SK-N-SH (cell line): ENCODE measurements at regions not wholly inside any gene's neighbourhood (a gene's known extent, or its start where the extent isn't known, plus 50 kb on each side); places are given as distances from the start of the nearest gene placed in this dataset.
A peak's percentile ranks its signal among the peaks of the same experiment; 100 is the strongest.

ENCODE experiments used
- CTCF ChIA-PET: fragments of 300-600, 350-600 bp; formaldehyde crosslinking; extraction: SDS; loops from one replicate; lab custom pipeline; 2021; lab: Yijun Ruan, JAX
- POLR2A ChIA-PET: fragments of 350-600 bp; sonication (Branson Sonifier 250); formaldehyde crosslinking; extraction: SDS; loops from one replicate; lab custom pipeline; 2020; ENCODE audit warnings: antibody characterized with exemption, inconsistent platforms; lab: Yijun Ruan, JAX
- DNase-seq: peaks from one replicate; pipeline ENCODE4 v3.0.0; 2012
- H2AFZ ChIP-seq: fragments of 200-600 bp; sonication (generic); 2 replicates; pipeline ENCODE4 v1.8.1; 2016; ENCODE audit warnings: antibody characterized with exemption, mild to moderate bottlenecking, low read depth
- H3F3A ChIP-seq: fragments of 200-600 bp; sonication (generic); replicated peaks from 2 replicates; pipeline ENCODE3; 2016; ENCODE audit warnings: antibody characterized with exemption, mild to moderate bottlenecking; ENCODE audit not compliant: insufficient read depth
- H3K27ac ChIP-seq, 2 experiments: fragments of 200-500 bp in 1 of 2; fragments of 200-600 bp in 1 of 2; sonication (Bioruptor generic) in 1 of 2; sonication (generic), shearing (Covaris generic) in 1 of 2; 2 replicates each; pipeline versions ENCODE4 v1.5.1 to v1.6.1; 2014 to 2016; ENCODE audit warnings: low read depth in 2 of 2, inconsistent platforms in 1 of 2, low read length in 1 of 2, mild to moderate bottlenecking in 1 of 2, mixed read lengths in 1 of 2
- H3K27me3 ChIP-seq: fragments of 200-600 bp; sonication (generic), shearing (Covaris generic); 2 replicates; pipeline ENCODE4 v1.6.1; 2016; ENCODE audit warnings: mixed run types; ENCODE audit not compliant: insufficient read depth
- H3K36me3 ChIP-seq, 2 experiments: fragments of 200-500 bp in 1 of 2; fragments of 200-600 bp in 1 of 2; sonication (Bioruptor generic) in 1 of 2; sonication (generic) in 1 of 2; replicated peaks in 1 of 2; 2 replicates each; pipeline versions ENCODE3 to v1.5.1; 2014 to 2016; ENCODE audit warnings: low read length in 1 of 2, mild to moderate bottlenecking in 1 of 2; ENCODE audit not compliant: insufficient read depth in 2 of 2, control insufficient read depth in 1 of 2
- H3K4me1 ChIP-seq, 2 experiments: fragments of 200-500 bp in 1 of 2; fragments of 200-600 bp in 1 of 2; sonication (Bioruptor generic) in 1 of 2; sonication (generic), shearing (Covaris generic) in 1 of 2; 2 replicates each; pipeline versions ENCODE4 v1.5.1 to v1.6.1; 2014 to 2016; ENCODE audit warnings: low read depth in 1 of 2, low read length in 1 of 2, mixed run types in 1 of 2; ENCODE audit not compliant: insufficient read depth in 2 of 2, control insufficient read depth in 1 of 2
- H3K4me2 ChIP-seq: fragments of 200-600 bp; sonication (generic), shearing (Covaris generic); 2 replicates; pipeline ENCODE4 v1.6.1; 2017; ENCODE audit warnings: mixed run types
- H3K4me3 ChIP-seq, 2 experiments: fragments of 200-500 bp in 1 of 2; fragments of 200-600 bp in 1 of 2; sonication (Bioruptor generic) in 1 of 2; sonication (generic), shearing (Covaris generic) in 1 of 2; 2 replicates each; pipeline versions ENCODE4 v1.5.1 to v1.8.1; 2014 to 2016; ENCODE audit warnings: low read depth in 2 of 2, inconsistent platforms in 1 of 2, low read length in 1 of 2, mild to moderate bottlenecking in 1 of 2, mixed read lengths in 1 of 2, moderate library complexity in 1 of 2
- H3K79me2 ChIP-seq: fragments of 200-600 bp; sonication (generic); 2 replicates; pipeline ENCODE4 v1.8.1; 2017; ENCODE audit warnings: mild to moderate bottlenecking; ENCODE audit not compliant: insufficient read depth
- H3K9ac ChIP-seq: fragments of 200-600 bp; sonication (generic); 2 replicates; pipeline ENCODE4 v1.6.1; 2017; ENCODE audit warnings: mixed run types
- H3K9me2 ChIP-seq: fragments of 200-600 bp; sonication (generic); 2 replicates; pipeline ENCODE4 v1.6.1; 2017; ENCODE audit warnings: mixed run types
- H3K9me3 ChIP-seq: fragments of 200-600 bp; sonication (generic); 2 replicates; pipeline ENCODE4 v1.6.1; 2017; ENCODE audit warnings: mixed run types, mild to moderate bottlenecking, moderate library complexity
- H4K20me1 ChIP-seq: fragments of 200-600 bp; sonication (generic); 2 replicates; pipeline ENCODE4 v1.6.1; 2017; ENCODE audit warnings: mild to moderate bottlenecking, mixed run types; ENCODE audit not compliant: insufficient read depth
- ELF1 ChIP-seq: IDR thresholded peaks from 2 replicates; pipeline ENCODE4 v1.4.0; 2012
- EP300 ChIP-seq, 2 experiments: IDR thresholded peaks; 2 replicates each; pipeline versions ENCODE4 v1.4.0 to v1.6.1; 2012; ENCODE audit warnings: borderline replicate concordance in 1 of 2, low read depth in 1 of 2, low read length in 1 of 2
- FOXJ3 ChIP-seq: sonication (generic); formaldehyde crosslinking; IDR thresholded peaks from 2 replicates; pipeline ENCODE4 v1.5.1; 2020; ENCODE audit warnings: mild to moderate bottlenecking, missing genetic modification reagents
- MAX ChIP-seq: IDR thresholded peaks from 2 replicates; pipeline ENCODE4 v1.4.0; 2012; ENCODE audit warnings: low read depth
- MXI1 ChIP-seq: IDR thresholded peaks from 2 replicates; pipeline ENCODE4 v1.6.1; 2012; ENCODE audit warnings: mild to moderate bottlenecking, low read depth, low read length, improper control_type of control experiment
- NRF1 ChIP-seq: IDR thresholded peaks from 2 replicates; pipeline ENCODE4 v1.6.1; 2012; ENCODE audit warnings: low read depth, mild to moderate bottlenecking, low read length
- PBX3 ChIP-seq: IDR thresholded peaks from 2 replicates; pipeline ENCODE4; 2012
- RAD21 ChIP-seq: IDR thresholded peaks from 2 replicates; pipeline ENCODE4 v1.6.1; 2012; ENCODE audit warnings: mild to moderate bottlenecking, low read length
- RFX5 ChIP-seq: IDR thresholded peaks from 2 replicates; pipeline ENCODE4 v1.6.1; 2012; ENCODE audit warnings: mild to moderate bottlenecking, improper control_type of control experiment, low read length
- SIN3A ChIP-seq: IDR thresholded peaks from 2 replicates; pipeline ENCODE4 v1.6.1; 2012; ENCODE audit warnings: low read depth, mild to moderate bottlenecking, low read length, moderate library complexity, borderline replicate concordance
- TCF12 ChIP-seq: IDR thresholded peaks from 2 replicates; pipeline ENCODE4 v1.4.0; 2012
- TEAD4 ChIP-seq: IDR thresholded peaks from 2 replicates; pipeline ENCODE4 v1.4.0; 2012; ENCODE audit warnings: mild to moderate bottlenecking, borderline replicate concordance; ENCODE audit not compliant: insufficient read depth
- WGBS: methylation state at CpG from one replicate; pipeline ENCODE4 v1.1.6; 2017; ENCODE audit warnings: low lambda C conversion rate; 5-methylcytosine and 5-hydroxymethylcytosine counted together

GRCh38 chr9:82599336-82599949 lies 463.5 kb downstream of the RASEF start:
- no peak for DNase-seq
- Histone ChIP-seq H3K36me3 (no peaks in the 10 kb centered on the region), H3K9me3 (no peaks in the 10 kb centered on the region), H3K4me3 (no peak overlapping the region), H3K9me2 (no peaks in the 10 kb centered on the region), H2AFZ (no peak overlapping the region), H3K27me3 (no peaks in the 10 kb centered on the region), H3K9ac (no peak overlapping the region), H3K79me2 (no peaks in the 10 kb centered on the region), H3F3A (peaks cover 14% of the 10 kb centered on the region), H3K4me2 (no peak overlapping the region), H3K4me1 (peaks cover 0 to 39% of the 10 kb centered on the region in 2 experiments; a peak in 3 of 4 replicates), H4K20me1 (no peaks in the 10 kb centered on the region), H3K27ac (peak overlapping the region in 1 of 2 experiments; percentile 97; a peak in 2 of 4 replicates)
- WGBS: 44% methylated on average over 2 of the region's 2 CpGs
- ChIA-PET CTCF (interaction anchor here (0.6 to 3.7 kb wide), 5 partner anchors 8 to 620 kb away, joined by 3 to 16 read pairs (median 4); no protein-coding TSS in a partner anchor), POLR2A (interaction anchor here (0.8 kb wide), 1 partner anchor 20 kb away, joined by 3 read pairs; no protein-coding TSS in a partner anchor)
- TF ChIP-seq ELF1: no peak
- no peak for TF ChIP-seq MAX
- TF ChIP-seq SIN3A: no peak
- no peak for TF ChIP-seq NRF1
- TF ChIP-seq RFX5: no peak
- no peak for TF ChIP-seq EP300 (IDR thresholded peaks at IDR 0.05; ENCODE audit: borderline replicate concordance in 1 of 2, low read depth in 1 of 2, low read length in 1 of 2)
- TF ChIP-seq RAD21: no peak
- TF ChIP-seq FOXJ3 (CRISPR knock-in tag): no peak
- TF ChIP-seq TEAD4: no peak

GRCh38 chr9:82600536-82601292 lies 462.2 kb downstream of the RASEF start:
- POLR2A ChIA-PET: interaction anchor here (0.6 kb wide), 1 partner anchor 68 kb away, joined by 4 read pairs; no protein-coding TSS in a partner anchor

More at GRCh38 chr9:82600536-82601292, 462.2 kb downstream of the RASEF start:
- no peak overlapping the region for H3K9ac ChIP-seq
- H3K27me3 ChIP-seq: no peaks in the 10 kb centered on the region
- CTCF ChIA-PET: interaction anchor here (0.9 to 3.7 kb wide), 6 partner anchors 17 to 312 kb away, joined by 3 to 16 read pairs (median 4); no protein-coding TSS in a partner anchor
- H3K4me1 ChIP-seq: peaks cover 0 to 47% of the 10 kb centered on the region in 2 experiments; a peak in 3 of 4 replicates
- H3K36me3 ChIP-seq: no peaks in the 10 kb centered on the region
- no peak for DNase-seq
- H3K9me2 ChIP-seq: no peaks in the 10 kb centered on the region
- peaks cover 14% of the 10 kb centered on the region for H3F3A ChIP-seq
- peak overlapping the region; percentile 29; the same call in 1 of the 2 replicates for H3K4me2 ChIP-seq
- no peak overlapping the region for H3K4me3 ChIP-seq
- H4K20me1 ChIP-seq: no peaks in the 10 kb centered on the region
- H3K79me2 ChIP-seq: no peaks in the 10 kb centered on the region
- H3K27ac ChIP-seq: peak overlapping the region; percentile 48 to 97
- 0 out of 2 replicates have a peak overlapping the region, but pooled peaks have one; percentile 7 for H2AFZ ChIP-seq
- 28% methylated on average over 7 of the region's 10 CpGs for WGBS
- H3K9me3 ChIP-seq: no peaks in the 10 kb centered on the region
- TF ChIP-seq TCF12: no peak
- no peak for TF ChIP-seq PBX3
- no peak for TF ChIP-seq MXI1
- TF ChIP-seq, all 33 proteins: peak for 0
